ENCODE measurements at regions not wholly inside any gene's neighbourhood (a gene's known extent, or its start where the extent isn't known, plus 50 kb on each side); places are given as distances from the start of the nearest gene placed in this dataset.

DNA sequence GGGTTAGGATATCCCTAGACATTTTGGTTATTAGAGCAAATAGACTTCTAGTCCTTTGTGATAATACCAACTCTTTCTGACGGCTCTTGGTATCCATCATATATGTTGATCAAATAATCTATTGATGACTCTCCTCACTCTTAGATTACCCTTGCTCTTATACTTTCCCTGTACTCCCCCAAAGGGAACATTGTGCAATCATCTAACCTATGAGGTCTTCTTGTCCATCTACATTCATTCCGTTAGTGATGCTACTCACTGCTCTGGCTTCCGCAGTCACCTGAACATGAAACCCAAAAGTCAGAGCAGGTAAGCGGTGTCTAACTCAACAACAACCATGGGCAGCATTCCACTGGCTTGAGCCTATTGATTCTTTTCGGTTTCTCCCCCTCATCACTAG is 223.7 kb upstream of the SALL1 start:
- Mint-ChIP-seq H3K9me3 (peaks cover 0 to 7% (median 1%) of the 10 kb centered on the region in 7 donors), H3K27me3 (no peaks in the 10 kb centered on the region), H3K4me3 (no peak overlapping the region), H3K36me3 (no peaks in the 10 kb centered on the region), H3K4me1 (no peaks in the 10 kb centered on the region), H3K27ac (no peak overlapping the region)
- DNase-seq: no peak
- ATAC-seq (ENCODE audit: low read depth in 2 of 2): no peak
- no peak overlapping the region for H3K27ac ChIP-seq (ENCODE audit: insufficient read depth, low read length, poor library complexity, severe bottlenecking)
- H3K9me3 ChIP-seq (ENCODE audit: control insufficient read depth in 2 of 2, low read length in 2 of 2): no peaks in the 10 kb centered on the region
- H3K27me3 ChIP-seq (ENCODE audit: control insufficient read depth, insufficient read depth, low read length): no peaks in the 10 kb centered on the region
- no peaks in the 10 kb centered on the region for H3K36me3 ChIP-seq (ENCODE audit: control insufficient read depth, insufficient read depth, low read length)
- no peaks in the 10 kb centered on the region for H3K4me1 ChIP-seq (ENCODE audit: control insufficient read depth, insufficient read depth, low read length, poor library complexity, severe bottlenecking)
- no peak overlapping the region for H3K4me3 ChIP-seq (ENCODE audit: low read depth, low read length)

DNA sequence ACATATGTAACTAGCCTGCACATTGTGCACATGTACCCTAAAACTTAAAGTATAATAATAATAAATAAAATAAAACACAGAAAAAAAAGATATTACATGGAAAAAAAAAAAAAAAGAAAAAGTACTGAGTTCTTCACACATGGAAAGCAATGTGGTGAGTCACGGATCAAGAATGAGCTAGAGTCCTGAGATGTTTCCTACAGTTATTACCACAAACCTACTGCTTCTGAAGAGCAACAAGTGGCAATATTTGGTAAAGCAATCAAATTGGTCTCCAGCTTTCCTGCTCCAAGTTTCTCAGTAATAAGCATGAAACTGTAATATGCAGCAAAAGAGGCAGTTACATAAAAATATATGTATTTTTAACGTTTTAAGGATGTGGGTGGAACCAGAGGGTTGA is 223.3 kb upstream of the SALL1 start:
- Mint-ChIP-seq H3K4me3 (no peak overlapping the region), H3K36me3 (no peaks in the 10 kb centered on the region), H3K9me3 (peaks cover 0 to 7% (median 2%) of the 10 kb centered on the region in 7 donors), H3K27me3 (no peaks in the 10 kb centered on the region), H3K27ac (no peak overlapping the region), H3K4me1 (no peaks in the 10 kb centered on the region)
- no peaks in the 10 kb centered on the region for H3K36me3 ChIP-seq (ENCODE audit: control insufficient read depth, insufficient read depth, low read length)
- no peaks in the 10 kb centered on the region for H3K4me1 ChIP-seq (ENCODE audit: control insufficient read depth, insufficient read depth, low read length, poor library complexity, severe bottlenecking)
- ATAC-seq (ENCODE audit: low read depth in 2 of 2): no peak
- H3K9me3 ChIP-seq (ENCODE audit: control insufficient read depth in 2 of 2, low read length in 2 of 2): no peaks in the 10 kb centered on the region
- H3K4me3 ChIP-seq (ENCODE audit: low read depth, low read length): no peak overlapping the region
- no peaks in the 10 kb centered on the region for H3K27me3 ChIP-seq (ENCODE audit: control insufficient read depth, insufficient read depth, low read length)
- DNase-seq: no peak
- H3K27ac ChIP-seq (ENCODE audit: insufficient read depth, low read length, poor library complexity, severe bottlenecking): no peak overlapping the region

DNA sequence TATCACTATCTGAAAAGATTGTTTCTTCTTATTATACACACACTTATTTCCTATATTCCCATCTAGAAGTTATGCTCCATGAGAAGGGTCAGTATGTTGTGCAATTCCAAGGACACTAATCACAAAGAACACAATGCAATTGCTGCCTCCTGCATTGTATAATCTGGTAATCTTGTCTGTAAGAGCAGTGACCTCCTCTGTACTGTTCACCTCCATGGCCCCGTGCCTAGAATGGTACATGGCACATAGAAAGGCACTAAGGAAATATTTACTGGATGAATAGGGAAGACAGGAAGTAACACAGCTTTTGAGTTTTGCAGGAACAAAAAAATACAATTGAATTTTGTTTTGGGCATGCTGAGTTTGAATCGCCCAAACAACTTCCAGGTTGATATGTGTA is 214.6 kb upstream of the SALL1 start:
- no peak overlapping the region for H3K4me3 Mint-ChIP-seq
- no peak for ATAC-seq (ENCODE audit: low read depth in 2 of 2)
- H3K9me3 ChIP-seq (ENCODE audit: control insufficient read depth in 2 of 2, low read length in 2 of 2): no peaks in the 10 kb centered on the region

DNA sequence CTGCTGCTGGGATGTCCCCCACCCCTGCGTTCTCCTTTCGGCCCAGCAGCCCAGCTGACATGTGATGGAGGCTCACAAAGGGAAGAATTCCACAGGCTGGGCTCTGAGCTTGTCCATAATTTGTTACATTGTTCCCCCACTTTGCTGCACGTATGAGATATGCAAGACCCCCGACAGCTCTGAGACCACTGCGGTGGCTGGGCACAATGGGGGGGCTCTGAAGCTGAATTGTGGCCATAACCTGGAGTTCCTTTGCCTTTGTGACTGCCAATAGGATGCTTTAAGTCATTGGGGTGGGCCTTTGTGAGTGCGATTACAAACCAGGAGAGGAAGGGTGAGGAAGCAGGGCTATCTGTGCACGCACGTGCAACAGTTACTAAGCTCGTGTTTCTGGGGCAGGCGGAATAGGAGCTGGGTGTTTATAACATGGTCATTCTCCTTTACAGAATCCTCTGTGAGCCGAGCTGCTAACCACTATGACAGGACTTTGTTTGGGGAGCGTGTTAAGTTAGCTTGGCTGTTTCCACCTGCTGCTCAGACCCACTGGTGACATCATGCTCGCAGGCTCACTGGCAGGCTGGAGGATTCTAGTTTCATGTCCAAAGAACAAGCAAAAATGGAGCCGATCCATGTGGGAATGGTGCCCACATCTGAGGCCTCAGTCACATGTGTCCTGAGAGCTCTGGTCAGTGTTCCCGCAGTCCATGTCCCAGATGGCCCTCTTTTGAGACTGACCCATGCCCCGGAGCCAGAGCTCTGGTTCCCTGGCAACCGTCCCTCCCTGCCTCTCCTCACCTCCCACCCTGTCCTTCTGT is 208.3 kb upstream of the SALL1 start:
- no peak overlapping the region for H3K27ac Mint-ChIP-seq
- H3K9me3 Mint-ChIP-seq: peaks cover 0 to 9% (median 1%) of the 10 kb centered on the region in 7 donors
- no peaks in the 10 kb centered on the region for H3K27me3 Mint-ChIP-seq
- no peaks in the 10 kb centered on the region for H3K4me1 Mint-ChIP-seq
- Histone ChIP-seq H3K27me3 (ENCODE audit: control insufficient read depth, insufficient read depth, low read length) (no peaks in the 10 kb centered on the region), H3K36me3 (ENCODE audit: control insufficient read depth, insufficient read depth, low read length) (no peaks in the 10 kb centered on the region), H3K27ac (ENCODE audit: insufficient read depth, low read length, poor library complexity, severe bottlenecking) (no peak overlapping the region), H3K4me3 (ENCODE audit: low read depth, low read length) (no peak overlapping the region), H3K4me1 (ENCODE audit: control insufficient read depth, insufficient read depth, low read length, poor library complexity, severe bottlenecking) (no peaks in the 10 kb centered on the region), H3K9me3 (ENCODE audit: control insufficient read depth in 2 of 2, low read length in 2 of 2) (no peaks in the 10 kb centered on the region)
- H3K36me3 Mint-ChIP-seq: no peaks in the 10 kb centered on the region
- no peak for ATAC-seq (ENCODE audit: low read depth in 2 of 2)
- H3K4me3 Mint-ChIP-seq: no peak overlapping the region
- DNase-seq: no peak

More for the DNA sequence above, 214.6 kb upstream of the SALL1 start:
- no peak overlapping the region for H3K4me3 ChIP-seq (ENCODE audit: low read depth, low read length)
- H3K36me3 Mint-ChIP-seq: no peaks in the 10 kb centered on the region
- peaks cover 0 to 3% (median 1%) of the 10 kb centered on the region in 7 donors for H3K9me3 Mint-ChIP-seq
- H3K27me3 Mint-ChIP-seq: peaks cover 5% of the 10 kb centered on the region
- no peaks in the 10 kb centered on the region for H3K36me3 ChIP-seq (ENCODE audit: control insufficient read depth, insufficient read depth, low read length)
- H3K4me1 ChIP-seq (ENCODE audit: control insufficient read depth, insufficient read depth, low read length, poor library complexity, severe bottlenecking): no peaks in the 10 kb centered on the region
- H3K27me3 ChIP-seq (ENCODE audit: control insufficient read depth, insufficient read depth, low read length): no peaks in the 10 kb centered on the region
- no peak overlapping the region for H3K27ac Mint-ChIP-seq
- H3K27ac ChIP-seq (ENCODE audit: insufficient read depth, low read length, poor library complexity, severe bottlenecking): no peak overlapping the region
- H3K4me1 Mint-ChIP-seq: no peaks in the 10 kb centered on the region
- DNase-seq: no peak

DNA sequence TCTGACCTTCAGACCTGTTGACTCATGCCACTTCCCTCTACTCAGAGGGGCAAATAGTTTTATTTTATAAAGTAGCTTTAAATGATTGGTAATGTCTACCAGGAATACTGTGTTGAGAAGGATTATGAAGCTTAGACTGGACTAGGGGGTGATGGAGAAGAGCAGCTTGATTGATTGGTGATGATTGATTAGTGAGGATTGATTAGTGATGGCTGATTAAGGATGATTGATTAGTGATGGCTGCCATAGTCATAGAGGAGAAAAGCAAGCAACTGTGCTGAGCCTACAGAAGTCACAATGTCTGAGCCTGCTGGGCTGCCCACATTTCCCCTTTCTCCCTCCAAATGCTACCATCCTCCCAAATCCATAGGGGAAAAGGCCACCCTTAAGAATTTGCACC is 206.8 kb upstream of the SALL1 start:
- Mint-ChIP-seq H3K4me3 (no peak overlapping the region), H3K27ac (no peak overlapping the region), H3K9me3 (peaks cover 0 to 13% (median 2%) of the 10 kb centered on the region in 7 donors), H3K4me1 (no peaks in the 10 kb centered on the region), H3K27me3 (no peaks in the 10 kb centered on the region), H3K36me3 (no peaks in the 10 kb centered on the region)
- DNase-seq (no peak), ATAC-seq (ENCODE audit: low read depth in 2 of 2) (no peak)
- Histone ChIP-seq H3K27me3 (ENCODE audit: control insufficient read depth, insufficient read depth, low read length) (no peaks in the 10 kb centered on the region), H3K4me1 (ENCODE audit: control insufficient read depth, insufficient read depth, low read length, poor library complexity, severe bottlenecking) (no peaks in the 10 kb centered on the region), H3K36me3 (ENCODE audit: control insufficient read depth, insufficient read depth, low read length) (no peaks in the 10 kb centered on the region), H3K27ac (ENCODE audit: insufficient read depth, low read length, poor library complexity, severe bottlenecking) (no peak overlapping the region), H3K4me3 (ENCODE audit: low read depth, low read length) (no peak overlapping the region), H3K9me3 (ENCODE audit: control insufficient read depth in 2 of 2, low read length in 2 of 2) (no peaks in the 10 kb centered on the region)

DNA sequence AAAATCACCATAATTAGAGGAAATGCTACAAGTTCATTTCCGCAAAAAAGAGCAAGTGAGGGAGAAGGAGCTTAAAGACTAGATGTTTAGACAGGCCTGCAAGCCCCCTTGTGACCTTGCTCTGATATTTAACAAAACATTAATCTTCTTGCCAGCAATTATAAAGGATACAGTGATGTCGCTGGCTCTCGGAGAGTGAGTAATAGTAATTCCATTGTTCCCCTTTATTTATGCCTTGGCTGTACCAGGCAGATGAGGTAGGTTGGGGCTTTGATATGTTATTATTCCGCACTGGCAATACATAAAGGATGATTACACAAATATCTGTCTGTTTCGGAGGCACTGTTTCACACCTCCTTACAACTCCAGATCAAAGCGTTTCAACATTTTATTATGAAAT is 204.8 kb upstream of the SALL1 start:
- Histone ChIP-seq H3K4me1 (ENCODE audit: control insufficient read depth, insufficient read depth, low read length, poor library complexity, severe bottlenecking) (no peaks in the 10 kb centered on the region), H3K27me3 (ENCODE audit: control insufficient read depth, insufficient read depth, low read length) (no peaks in the 10 kb centered on the region), H3K9me3 (ENCODE audit: control insufficient read depth in 2 of 2, low read length in 2 of 2) (no peaks in the 10 kb centered on the region), H3K4me3 (ENCODE audit: low read depth, low read length) (no peak overlapping the region), H3K27ac (ENCODE audit: insufficient read depth, low read length, poor library complexity, severe bottlenecking) (no peak overlapping the region), H3K36me3 (ENCODE audit: control insufficient read depth, insufficient read depth, low read length) (no peaks in the 10 kb centered on the region)
- H3K4me1 Mint-ChIP-seq: no peaks in the 10 kb centered on the region
- no peak overlapping the region for H3K4me3 Mint-ChIP-seq
- H3K9me3 Mint-ChIP-seq: peaks cover 0 to 13% (median 2%) of the 10 kb centered on the region in 7 donors
- H3K36me3 Mint-ChIP-seq: no peaks in the 10 kb centered on the region
- no peak overlapping the region for H3K27ac Mint-ChIP-seq
- ATAC-seq (ENCODE audit: low read depth in 2 of 2) (no peak), DNase-seq (no peak)
- H3K27me3 Mint-ChIP-seq: no peaks in the 10 kb centered on the region

DNA sequence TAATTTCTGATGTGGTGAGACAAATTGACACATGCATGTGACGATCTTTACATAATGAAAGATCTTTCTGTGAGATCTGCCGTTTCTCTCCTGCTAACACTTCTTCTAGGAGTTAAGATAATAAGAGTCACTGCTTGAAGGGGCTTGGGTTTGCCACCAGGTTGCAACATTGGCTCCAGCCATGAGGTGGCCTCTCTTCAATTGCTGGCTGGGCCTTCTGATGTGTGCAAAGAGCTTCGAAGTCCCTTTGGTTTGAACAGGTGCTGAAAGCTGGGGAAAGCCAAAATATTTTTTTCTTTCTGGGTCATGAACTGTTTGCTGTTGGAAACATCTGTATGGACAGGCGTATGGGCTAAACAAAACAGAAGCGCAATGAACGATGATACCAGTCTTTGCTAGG is 204.1 kb upstream of the SALL1 start:
- Mint-ChIP-seq H3K4me1 (no peaks in the 10 kb centered on the region), H3K27ac (no peak overlapping the region), H3K9me3 (peaks cover 0 to 13% (median 2%) of the 10 kb centered on the region in 7 donors), H3K36me3 (no peaks in the 10 kb centered on the region), H3K4me3 (no peak overlapping the region), H3K27me3 (no peaks in the 10 kb centered on the region)
- Histone ChIP-seq H3K36me3 (ENCODE audit: control insufficient read depth, insufficient read depth, low read length) (no peaks in the 10 kb centered on the region), H3K27ac (ENCODE audit: insufficient read depth, low read length, poor library complexity, severe bottlenecking) (no peak overlapping the region), H3K9me3 (ENCODE audit: control insufficient read depth in 2 of 2, low read length in 2 of 2) (no peaks in the 10 kb centered on the region), H3K27me3 (ENCODE audit: control insufficient read depth, insufficient read depth, low read length) (no peaks in the 10 kb centered on the region), H3K4me3 (ENCODE audit: low read depth, low read length) (no peak overlapping the region), H3K4me1 (ENCODE audit: control insufficient read depth, insufficient read depth, low read length, poor library complexity, severe bottlenecking) (no peaks in the 10 kb centered on the region)
- no peak for ATAC-seq (ENCODE audit: low read depth in 2 of 2)
- DNase-seq: no peak

DNA sequence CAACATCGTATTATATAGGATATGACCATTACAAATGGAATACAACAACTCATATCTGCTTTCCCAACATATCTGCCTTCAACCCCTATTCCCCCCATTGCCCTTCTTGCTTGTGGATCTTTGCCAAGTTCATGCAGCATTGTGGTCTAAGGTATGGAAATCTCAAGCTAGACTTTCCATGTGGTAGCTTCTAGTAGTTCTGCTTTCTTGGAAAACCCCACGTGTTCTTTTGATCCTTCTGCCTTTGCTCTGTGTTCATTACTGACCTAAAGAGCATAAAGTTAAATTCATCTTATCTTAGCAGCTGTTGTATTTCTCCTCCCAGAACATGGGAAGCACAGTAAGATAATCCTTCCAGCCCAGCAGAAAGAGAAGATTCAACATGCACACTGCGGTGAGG is 202.0 kb upstream of the SALL1 start:
- ATAC-seq (ENCODE audit: low read depth in 2 of 2): no peak
- H3K27ac Mint-ChIP-seq: no peak overlapping the region
- Histone ChIP-seq H3K27me3 (ENCODE audit: control insufficient read depth, insufficient read depth, low read length) (no peaks in the 10 kb centered on the region), H3K9me3 (ENCODE audit: control insufficient read depth in 2 of 2, low read length in 2 of 2) (no peaks in the 10 kb centered on the region), H3K4me1 (ENCODE audit: control insufficient read depth, insufficient read depth, low read length, poor library complexity, severe bottlenecking) (no peaks in the 10 kb centered on the region), H3K36me3 (ENCODE audit: control insufficient read depth, insufficient read depth, low read length) (no peaks in the 10 kb centered on the region), H3K27ac (ENCODE audit: insufficient read depth, low read length, poor library complexity, severe bottlenecking) (no peak overlapping the region), H3K4me3 (ENCODE audit: low read depth, low read length) (no peak overlapping the region)
- H3K9me3 Mint-ChIP-seq: peaks cover 0 to 7% (median 2%) of the 10 kb centered on the region in 7 donors
- no peaks in the 10 kb centered on the region for H3K27me3 Mint-ChIP-seq
- H3K36me3 Mint-ChIP-seq: no peaks in the 10 kb centered on the region
- no peak for DNase-seq
- no peak overlapping the region for H3K4me3 Mint-ChIP-seq
- H3K4me1 Mint-ChIP-seq: no peaks in the 10 kb centered on the region

Measured in CD4-positive, CD25-positive, alpha-beta regulatory T cell (primary cell).